ENCODE measurements at regions not wholly inside any gene's neighbourhood (a gene's known extent, or its start where the extent isn't known, plus 50 kb on each side); places are given as distances from the start of the nearest gene placed in this dataset.

DNA sequence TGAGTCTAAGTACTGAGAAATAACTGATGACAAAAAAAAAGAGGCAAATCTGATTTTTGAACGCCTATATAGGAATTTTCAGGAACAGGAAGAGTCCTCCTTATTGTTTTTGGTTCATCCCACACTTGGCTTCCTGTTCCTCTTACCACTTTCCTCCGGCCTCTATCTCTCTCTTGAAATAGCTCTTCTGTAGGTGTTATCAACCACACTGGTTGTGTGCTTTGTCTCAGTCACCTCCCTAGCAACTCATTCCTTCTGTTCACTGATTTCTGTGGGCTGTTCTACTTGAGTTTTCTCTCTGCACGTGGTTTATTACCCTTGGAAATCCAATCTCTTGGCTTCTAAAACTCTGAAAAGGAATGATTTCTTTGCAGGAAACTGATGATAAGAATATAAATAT is 78.7 kb upstream of the C11orf87 start:
- H3K9ac ChIP-seq (ENCODE audit: low read depth, low read length) = no peak overlapping the region
- DNase-seq = no peak
- H3K27ac ChIP-seq (ENCODE audit: low read length) = no peak overlapping the region
- H3K9me3 ChIP-seq (ENCODE audit: insufficient read depth, low read length, severe bottlenecking) = no peaks in the 10 kb centered on the region
- ATAC-seq (ENCODE audit: insufficient read depth, low read depth) = no peak
- no peaks in the 10 kb centered on the region for H3K36me3 ChIP-seq (ENCODE audit: insufficient read depth, low read length)
- H3K4me1 ChIP-seq (ENCODE audit: insufficient read depth, low read length) = no peaks in the 10 kb centered on the region
- no peaks in the 10 kb centered on the region for H4K20me1 ChIP-seq (ENCODE audit: insufficient read depth, low read length)
- no peaks in the 10 kb centered on the region for H3K79me2 ChIP-seq (ENCODE audit: insufficient read depth, low read length)
- TF ChIP-seq, protein P1, sequence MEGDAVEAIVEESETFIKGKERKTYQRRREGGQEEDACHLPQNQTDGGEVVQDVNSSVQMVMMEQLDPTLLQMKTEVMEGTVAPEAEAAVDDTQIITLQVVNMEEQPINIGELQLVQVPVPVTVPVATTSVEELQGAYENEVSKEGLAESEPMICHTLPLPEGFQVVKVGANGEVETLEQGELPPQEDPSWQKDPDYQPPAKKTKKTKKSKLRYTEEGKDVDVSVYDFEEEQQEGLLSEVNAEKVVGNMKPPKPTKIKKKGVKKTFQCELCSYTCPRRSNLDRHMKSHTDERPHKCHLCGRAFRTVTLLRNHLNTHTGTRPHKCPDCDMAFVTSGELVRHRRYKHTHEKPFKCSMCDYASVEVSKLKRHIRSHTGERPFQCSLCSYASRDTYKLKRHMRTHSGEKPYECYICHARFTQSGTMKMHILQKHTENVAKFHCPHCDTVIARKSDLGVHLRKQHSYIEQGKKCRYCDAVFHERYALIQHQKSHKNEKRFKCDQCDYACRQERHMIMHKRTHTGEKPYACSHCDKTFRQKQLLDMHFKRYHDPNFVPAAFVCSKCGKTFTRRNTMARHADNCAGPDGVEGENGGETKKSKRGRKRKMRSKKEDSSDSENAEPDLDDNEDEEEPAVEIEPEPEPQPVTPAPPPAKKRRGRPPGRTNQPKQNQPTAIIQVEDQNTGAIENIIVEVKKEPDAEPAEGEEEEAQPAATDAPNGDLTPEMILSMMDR (IDR thresholded peaks at IDR 0.05; ENCODE audit: borderline replicate concordance, extremely low read depth, low read length, poor library complexity, severe bottlenecking) = no peak
- H2AFZ ChIP-seq (ENCODE audit: low read depth, low read length) = no peak overlapping the region
- H3K4me2 ChIP-seq (ENCODE audit: insufficient read depth, low read length) = no peak overlapping the region
- no peaks in the 10 kb centered on the region for H3K27me3 ChIP-seq (ENCODE audit: insufficient read depth, low read length, poor library complexity)
- no peak overlapping the region for H3K4me3 ChIP-seq (ENCODE audit: low read depth in 1 of 2, low read length in 2 of 2)

DNA sequence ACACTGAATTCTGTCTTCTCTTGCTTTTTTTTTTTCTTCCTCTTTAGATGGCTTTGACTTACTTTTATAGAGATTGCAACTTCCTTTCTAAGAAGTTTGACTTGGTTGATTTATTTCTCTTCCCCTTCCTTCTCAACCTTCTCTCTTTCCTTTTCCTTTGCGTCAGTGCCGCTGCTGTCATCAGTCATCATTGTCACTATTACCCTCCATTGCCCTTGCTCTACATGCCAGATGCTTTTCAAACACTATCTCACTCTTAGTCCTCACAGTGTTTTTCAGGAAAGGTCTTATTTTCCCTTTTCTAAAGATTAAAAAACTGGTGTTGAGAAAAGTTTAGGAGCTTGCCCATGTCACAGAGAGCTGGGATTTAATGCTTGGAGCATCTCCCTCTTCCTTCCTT is 74.7 kb upstream of the C11orf87 start:
- no peak for ATAC-seq (ENCODE audit: insufficient read depth, low read depth)
- no peak for DNase-seq
- H3K9ac ChIP-seq (ENCODE audit: low read depth, low read length) = no peak overlapping the region

DNA sequence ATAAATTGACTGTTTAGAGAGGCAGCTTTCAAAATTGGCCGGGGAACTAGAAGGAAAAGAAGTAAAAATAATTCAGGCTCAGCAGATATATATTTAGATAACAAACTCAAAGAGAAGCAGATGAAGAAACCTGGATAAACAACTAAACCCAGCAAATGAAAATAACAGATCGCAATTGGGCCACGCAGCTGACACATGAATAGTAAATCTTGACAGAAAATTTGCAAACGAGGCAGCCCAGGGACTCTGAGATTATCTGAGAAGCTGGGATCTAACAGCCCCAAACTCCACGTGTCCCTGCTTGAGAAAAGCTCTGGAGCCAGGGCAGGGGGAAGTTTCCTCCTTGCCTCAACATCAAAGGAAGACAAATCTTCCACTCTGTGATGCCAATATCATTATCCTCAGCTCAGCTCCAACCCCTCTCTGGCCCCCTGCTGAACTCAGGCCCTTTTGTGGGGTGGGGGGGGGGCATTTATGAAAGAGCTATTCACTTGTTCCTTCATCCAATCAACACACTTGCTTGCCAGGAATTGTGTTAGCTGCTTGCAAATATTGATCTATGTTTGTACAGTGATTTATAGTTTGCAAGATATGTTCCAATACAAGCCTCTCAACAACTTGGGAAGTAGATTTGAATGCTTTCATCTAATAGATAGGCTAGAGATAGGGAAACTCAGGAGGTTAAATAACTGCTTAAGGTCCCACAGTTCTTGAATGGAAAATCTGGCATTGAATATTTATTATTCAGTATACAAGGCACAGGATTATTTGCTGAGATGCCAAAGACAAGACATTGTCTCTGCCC is 72.5 kb upstream of the C11orf87 start:
- TF ChIP-seq, protein P1 (IDR thresholded peaks at IDR 0.05; ENCODE audit: borderline replicate concordance, extremely low read depth, low read length, poor library complexity, severe bottlenecking) = no peak
- no peak for TF ChIP-seq EZH2 (IDR thresholded peaks at IDR 0.05; ENCODE audit: borderline replicate concordance, low read depth, low read length, severe bottlenecking)
- Histone ChIP-seq H3K9me3 (ENCODE audit: insufficient read depth, low read length, severe bottlenecking) (no peaks in the 10 kb centered on the region), H3K27me3 (ENCODE audit: insufficient read depth, low read length, poor library complexity) (no peaks in the 10 kb centered on the region), H3K4me1 (ENCODE audit: insufficient read depth, low read length) (no peaks in the 10 kb centered on the region), H3K79me2 (ENCODE audit: insufficient read depth, low read length) (no peaks in the 10 kb centered on the region), H3K4me3 (ENCODE audit: low read depth in 1 of 2, low read length in 2 of 2) (no peak overlapping the region), H4K20me1 (ENCODE audit: insufficient read depth, low read length) (no peaks in the 10 kb centered on the region), H3K9ac (ENCODE audit: low read depth, low read length) (no peak overlapping the region), H3K27ac (ENCODE audit: low read length) (no peak overlapping the region), H3K4me2 (ENCODE audit: insufficient read depth, low read length) (no peak overlapping the region), H2AFZ (ENCODE audit: low read depth, low read length) (no peak overlapping the region), H3K36me3 (ENCODE audit: insufficient read depth, low read length) (no peaks in the 10 kb centered on the region)
- no peak for DNase-seq
- ATAC-seq (ENCODE audit: insufficient read depth, low read depth) = no peak

More for the DNA sequence above, 74.7 kb upstream of the C11orf87 start:
- H3K4me2 ChIP-seq (ENCODE audit: insufficient read depth, low read length) = no peak overlapping the region
- H3K27ac ChIP-seq (ENCODE audit: low read length) = no peak overlapping the region
- H2AFZ ChIP-seq (ENCODE audit: low read depth, low read length) = no peak overlapping the region
- H4K20me1 ChIP-seq (ENCODE audit: insufficient read depth, low read length) = no peaks in the 10 kb centered on the region
- H3K4me1 ChIP-seq (ENCODE audit: insufficient read depth, low read length) = no peaks in the 10 kb centered on the region
- no peaks in the 10 kb centered on the region for H3K79me2 ChIP-seq (ENCODE audit: insufficient read depth, low read length)
- no peak for TF ChIP-seq EZH2 (IDR thresholded peaks at IDR 0.05; ENCODE audit: borderline replicate concordance, low read depth, low read length, severe bottlenecking)
- TF ChIP-seq, protein P1 (IDR thresholded peaks at IDR 0.05; ENCODE audit: borderline replicate concordance, extremely low read depth, low read length, poor library complexity, severe bottlenecking) = no peak
- no peaks in the 10 kb centered on the region for H3K36me3 ChIP-seq (ENCODE audit: insufficient read depth, low read length)
- no peak overlapping the region for H3K4me3 ChIP-seq (ENCODE audit: low read depth in 1 of 2, low read length in 2 of 2)
- H3K9me3 ChIP-seq (ENCODE audit: insufficient read depth, low read length, severe bottlenecking) = no peaks in the 10 kb centered on the region
- no peaks in the 10 kb centered on the region for H3K27me3 ChIP-seq (ENCODE audit: insufficient read depth, low read length, poor library complexity)
